ENCODE measurements at regions not wholly inside any gene's neighbourhood (a gene's known extent, or its start where the extent isn't known, plus 50 kb on each side); places are given as distances from the start of the nearest gene placed in this dataset.
"Not testable (repeated sequence)": the region's sequence is repeated elsewhere in the genome, so short reads cannot be mapped to it uniquely, and the experiment has no call there.

DNA sequence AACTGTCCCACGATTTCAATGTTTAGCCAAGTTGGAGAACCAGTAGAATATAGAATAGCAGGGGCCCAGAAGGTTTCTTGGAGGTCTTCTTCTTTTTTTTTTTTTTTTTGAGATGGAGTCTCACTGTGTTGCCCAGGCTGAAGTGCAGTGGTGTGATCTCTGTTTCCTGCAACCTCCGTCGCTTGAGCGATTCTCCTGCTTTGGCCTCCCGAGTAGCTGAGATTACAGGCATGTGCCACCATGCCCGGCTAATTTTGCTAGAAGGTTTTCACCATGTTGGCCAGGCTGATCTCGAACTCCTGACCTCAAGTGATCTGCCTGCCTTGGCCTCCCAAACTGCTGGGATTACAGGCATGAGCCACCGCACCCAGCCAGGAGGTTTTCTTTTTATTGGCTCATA, 84.3 kb downstream of the MYCN start:
- not testable (repeated sequence) for TF ChIP-seq ZFP30 (CRISPR knock-in tag; IDR thresholded peaks at IDR 0.05); BACH2 (CRISPR knock-in tag; IDR thresholded peaks at IDR 0.05; ENCODE audit: borderline replicate concordance); ZC3H10 (CRISPR knock-in tag; IDR thresholded peaks at IDR 0.05); ZNF565 (CRISPR knock-in tag; conservative IDR thresholded peaks at IDR 0.05; ENCODE audit: low read depth); RARB (CRISPR knock-in tag; IDR thresholded peaks at IDR 0.05); OSR1 (CRISPR knock-in tag; IDR thresholded peaks at IDR 0.05); SNAI2 (CRISPR knock-in tag; IDR thresholded peaks at IDR 0.05); PPARA (CRISPR knock-in tag; IDR thresholded peaks at IDR 0.05; ENCODE audit: borderline replicate concordance); ARNTL (CRISPR knock-in tag; IDR thresholded peaks at IDR 0.05; ENCODE audit: borderline replicate concordance, low read depth); CSDC2 (CRISPR knock-in tag; IDR thresholded peaks at IDR 0.05); ESRRG (CRISPR knock-in tag; IDR thresholded peaks at IDR 0.05); ZNF70 (CRISPR knock-in tag; IDR thresholded peaks at IDR 0.05)
- TF ChIP-seq, protein P1, sequence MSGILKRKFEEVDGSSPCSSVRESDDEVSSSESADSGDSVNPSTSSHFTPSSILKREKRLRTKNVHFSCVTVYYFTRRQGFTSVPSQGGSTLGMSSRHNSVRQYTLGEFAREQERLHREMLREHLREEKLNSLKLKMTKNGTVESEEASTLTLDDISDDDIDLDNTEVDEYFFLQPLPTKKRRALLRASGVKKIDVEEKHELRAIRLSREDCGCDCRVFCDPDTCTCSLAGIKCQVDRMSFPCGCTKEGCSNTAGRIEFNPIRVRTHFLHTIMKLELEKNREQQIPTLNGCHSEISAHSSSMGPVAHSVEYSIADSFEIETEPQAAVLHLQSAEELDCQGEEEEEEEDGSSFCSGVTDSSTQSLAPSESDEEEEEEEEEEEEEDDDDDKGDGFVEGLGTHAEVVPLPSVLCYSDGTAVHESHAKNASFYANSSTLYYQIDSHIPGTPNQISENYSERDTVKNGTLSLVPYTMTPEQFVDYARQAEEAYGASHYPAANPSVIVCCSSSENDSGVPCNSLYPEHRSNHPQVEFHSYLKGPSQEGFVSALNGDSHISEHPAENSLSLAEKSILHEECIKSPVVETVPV (CRISPR knock-in tag; IDR thresholded peaks at IDR 0.05) = not testable (repeated sequence)
- TF ChIP-seq, protein P2, sequence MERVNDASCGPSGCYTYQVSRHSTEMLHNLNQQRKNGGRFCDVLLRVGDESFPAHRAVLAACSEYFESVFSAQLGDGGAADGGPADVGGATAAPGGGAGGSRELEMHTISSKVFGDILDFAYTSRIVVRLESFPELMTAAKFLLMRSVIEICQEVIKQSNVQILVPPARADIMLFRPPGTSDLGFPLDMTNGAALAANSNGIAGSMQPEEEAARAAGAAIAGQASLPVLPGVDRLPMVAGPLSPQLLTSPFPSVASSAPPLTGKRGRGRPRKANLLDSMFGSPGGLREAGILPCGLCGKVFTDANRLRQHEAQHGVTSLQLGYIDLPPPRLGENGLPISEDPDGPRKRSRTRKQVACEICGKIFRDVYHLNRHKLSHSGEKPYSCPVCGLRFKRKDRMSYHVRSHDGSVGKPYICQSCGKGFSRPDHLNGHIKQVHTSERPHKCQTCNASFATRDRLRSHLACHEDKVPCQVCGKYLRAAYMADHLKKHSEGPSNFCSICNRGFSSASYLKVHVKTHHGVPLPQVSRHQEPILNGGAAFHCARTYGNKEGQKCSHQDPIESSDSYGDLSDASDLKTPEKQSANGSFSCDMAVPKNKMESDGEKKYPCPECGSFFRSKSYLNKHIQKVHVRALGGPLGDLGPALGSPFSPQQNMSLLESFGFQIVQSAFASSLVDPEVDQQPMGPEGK (CRISPR knock-in tag; IDR thresholded peaks at IDR 0.05; ENCODE audit: borderline replicate concordance) = not testable (repeated sequence)
